HG03571 (cell line): ENCODE measurements at regions not wholly inside any gene's neighbourhood (a gene's known extent, or its start where the extent isn't known, plus 50 kb on each side); places are given as distances from the start of the nearest gene placed in this dataset.
A peak's percentile ranks its signal among the peaks of the same experiment; 100 is the strongest.
"Not testable (repeated sequence)": the region's sequence is repeated elsewhere in the genome, so short reads cannot be mapped to it uniquely, and the experiment has no call there.

Source experiments
- ATAC-seq: cut with Tn5 transposase; IDR thresholded peaks from one replicate; pipeline ENCODE4 v1.9.1; 2021; ENCODE audit not compliant: unreplicated experiment

DNA sequence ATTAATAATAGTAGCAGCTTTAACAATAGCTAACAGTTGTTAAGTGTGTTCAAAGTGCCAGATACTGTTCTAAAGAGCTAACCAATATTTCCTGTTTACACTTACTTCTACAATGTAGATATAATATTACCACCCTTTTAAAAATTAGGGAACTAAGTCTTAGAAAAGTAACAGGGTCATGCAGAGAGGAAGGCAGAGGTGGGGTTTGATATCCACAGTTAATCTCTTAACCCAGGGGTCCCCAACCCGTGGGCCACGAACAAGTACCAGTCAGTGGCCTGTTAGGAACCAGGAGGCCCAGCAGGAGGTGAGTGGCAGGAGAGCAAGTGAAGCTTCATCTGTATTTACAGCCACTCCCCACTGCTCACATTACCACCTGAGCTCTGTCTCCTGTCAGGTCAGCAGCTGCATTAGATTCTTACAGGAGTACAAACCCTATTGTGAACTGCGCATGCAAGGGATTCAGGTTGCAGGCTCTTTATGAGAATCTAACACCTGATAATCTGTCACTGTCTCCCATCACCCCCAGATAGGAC, 89.1 kb downstream of the ACTL7B start:
- no peak for ATAC-seq

DNA sequence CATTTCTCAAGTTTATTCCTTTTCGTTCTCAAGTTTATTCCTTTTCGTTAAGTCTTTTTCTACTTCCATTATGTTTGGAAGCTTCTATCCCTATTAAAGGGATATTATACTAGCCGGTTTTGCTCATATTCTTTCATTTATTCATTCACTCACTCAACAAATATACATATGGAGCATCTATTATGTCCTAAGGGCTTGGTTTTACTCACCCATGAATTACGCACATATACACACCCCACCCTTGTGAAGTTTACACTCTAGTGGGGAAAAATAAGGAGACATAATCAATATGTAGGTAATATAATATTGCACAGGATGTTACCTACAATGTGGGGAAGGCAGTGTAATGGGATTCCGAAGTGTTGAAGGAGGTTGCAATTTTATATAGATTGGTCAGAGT, 90.5 kb downstream of the ACTL7B start:
- no peak for ATAC-seq

DNA sequence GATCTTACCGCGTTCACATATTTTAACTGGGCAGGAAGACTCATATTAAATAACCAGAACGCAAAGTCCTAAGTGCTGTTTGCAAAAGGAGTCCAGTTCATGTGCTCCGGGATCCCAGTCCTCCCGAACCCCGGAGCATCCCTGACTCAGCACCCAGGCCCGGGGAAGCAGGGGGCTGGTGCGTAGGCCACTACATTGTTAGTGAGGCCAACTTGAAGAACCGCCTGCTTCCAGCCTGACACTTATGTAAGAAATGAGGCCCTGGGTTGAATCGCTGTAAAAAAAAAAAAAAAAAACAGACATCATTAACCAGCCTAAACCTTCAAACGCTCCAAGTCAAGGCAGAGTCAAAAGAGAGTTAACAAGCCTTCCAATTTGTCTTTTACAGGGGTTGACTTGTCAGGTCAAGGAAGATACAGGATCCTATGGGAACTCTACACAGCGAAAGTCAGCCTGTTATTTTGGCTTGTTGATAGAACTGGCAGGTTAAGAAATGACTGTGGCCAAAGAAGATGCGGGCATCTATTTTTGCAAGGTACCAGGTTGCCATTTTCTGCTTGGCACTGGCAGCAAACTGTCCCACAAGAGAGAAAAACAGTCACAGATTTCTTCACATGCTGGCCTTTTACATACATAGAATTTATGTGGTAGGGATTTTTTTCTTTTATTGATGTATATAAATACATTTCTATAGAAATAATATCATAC, 93.3 kb downstream of the ACTL7B start:
- no peak for ATAC-seq

DNA sequence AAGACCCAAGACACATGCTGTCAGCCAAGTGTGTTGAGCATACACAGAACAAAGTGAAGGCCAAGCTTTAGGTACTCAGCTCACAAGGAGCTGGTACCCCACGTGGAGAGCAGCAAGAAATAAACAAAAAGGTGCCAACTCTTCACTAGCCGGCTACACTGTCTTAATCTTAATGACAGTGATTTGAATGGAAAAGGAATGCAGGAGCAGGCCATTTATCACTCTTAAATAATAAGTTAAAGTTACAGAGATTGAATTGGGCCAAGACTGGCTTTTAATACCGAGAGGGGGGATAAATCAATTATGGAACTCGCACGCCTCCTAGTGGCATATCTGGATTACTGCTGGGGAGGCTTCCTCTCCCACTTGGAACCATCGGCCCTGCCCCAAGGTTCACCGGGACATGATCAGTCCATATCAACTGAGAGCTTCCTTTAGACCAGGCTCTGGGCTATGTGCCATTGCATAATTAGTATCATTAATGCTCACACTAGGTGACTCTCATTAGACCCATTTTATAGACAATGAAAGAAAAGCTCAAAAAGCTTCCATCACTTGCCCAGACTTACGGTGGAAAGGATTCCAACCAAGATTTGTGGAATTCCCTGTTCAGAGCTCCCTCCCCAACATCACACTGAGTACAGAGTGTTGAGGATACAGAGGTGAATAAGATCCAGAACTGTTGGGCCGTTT, 94.0 kb downstream of the ACTL7B start:
- ATAC-seq, result peak; percentile 63

DNA sequence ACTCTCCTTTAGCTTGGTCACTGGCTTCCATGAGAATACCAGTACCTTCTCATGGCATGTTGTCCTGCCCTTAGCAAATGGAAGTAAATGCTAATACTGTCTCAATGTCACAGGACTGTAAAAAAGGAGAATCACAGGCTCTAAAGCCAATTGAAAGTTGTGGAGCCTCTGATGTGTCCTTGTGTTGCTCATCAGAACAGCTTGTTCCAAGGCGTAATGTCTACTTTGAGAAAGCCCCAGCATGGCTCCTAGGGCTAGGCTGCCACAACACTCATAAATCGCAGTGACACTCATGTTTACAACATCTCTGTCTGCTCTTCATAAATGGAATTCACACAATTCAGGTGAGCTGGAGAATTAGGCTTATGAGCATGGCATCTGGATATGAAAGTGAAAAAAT, 94.9 kb downstream of the ACTL7B start:
- ATAC-seq, result no peak

DNA sequence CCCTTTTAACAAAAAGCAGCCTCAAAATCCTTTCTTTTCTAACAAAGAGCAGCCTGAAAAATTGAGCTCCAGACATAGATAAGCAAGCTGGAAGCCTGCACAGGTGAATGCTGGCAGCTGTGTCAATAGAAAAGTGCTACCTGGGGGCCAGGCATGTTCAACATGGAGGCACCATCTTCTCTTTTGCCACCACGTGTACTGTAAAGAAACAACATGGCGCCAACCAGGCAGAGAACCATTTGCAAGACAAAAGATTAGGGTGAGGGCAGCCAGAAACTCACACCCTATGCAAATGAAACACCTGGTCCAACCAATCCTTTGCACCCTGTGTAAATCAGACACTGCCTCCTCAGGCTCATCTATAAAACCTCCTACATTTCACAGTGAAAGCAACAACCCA, 96.0 kb downstream of the ACTL7B start:
- no peak for ATAC-seq

DNA sequence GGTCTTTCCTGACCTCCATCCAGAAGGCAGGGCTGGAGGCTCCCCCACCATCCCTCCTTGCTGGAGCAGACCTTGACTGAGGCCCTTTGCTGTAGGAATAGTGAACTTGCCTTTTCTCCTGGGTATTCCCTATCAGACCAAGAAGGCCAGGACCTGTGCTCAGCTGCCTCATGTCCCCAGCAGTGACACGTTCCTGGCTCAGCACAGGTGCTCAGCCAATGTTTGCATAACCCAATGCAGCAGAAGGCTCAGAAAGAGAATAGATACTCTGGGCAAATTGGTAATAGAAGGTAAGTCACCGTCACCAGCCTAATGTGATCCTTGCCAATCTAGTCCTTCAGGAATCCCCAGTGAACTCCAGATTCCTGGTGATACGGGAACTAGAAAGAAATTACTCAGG, 96.4 kb downstream of the ACTL7B start:
- no peak for ATAC-seq

DNA sequence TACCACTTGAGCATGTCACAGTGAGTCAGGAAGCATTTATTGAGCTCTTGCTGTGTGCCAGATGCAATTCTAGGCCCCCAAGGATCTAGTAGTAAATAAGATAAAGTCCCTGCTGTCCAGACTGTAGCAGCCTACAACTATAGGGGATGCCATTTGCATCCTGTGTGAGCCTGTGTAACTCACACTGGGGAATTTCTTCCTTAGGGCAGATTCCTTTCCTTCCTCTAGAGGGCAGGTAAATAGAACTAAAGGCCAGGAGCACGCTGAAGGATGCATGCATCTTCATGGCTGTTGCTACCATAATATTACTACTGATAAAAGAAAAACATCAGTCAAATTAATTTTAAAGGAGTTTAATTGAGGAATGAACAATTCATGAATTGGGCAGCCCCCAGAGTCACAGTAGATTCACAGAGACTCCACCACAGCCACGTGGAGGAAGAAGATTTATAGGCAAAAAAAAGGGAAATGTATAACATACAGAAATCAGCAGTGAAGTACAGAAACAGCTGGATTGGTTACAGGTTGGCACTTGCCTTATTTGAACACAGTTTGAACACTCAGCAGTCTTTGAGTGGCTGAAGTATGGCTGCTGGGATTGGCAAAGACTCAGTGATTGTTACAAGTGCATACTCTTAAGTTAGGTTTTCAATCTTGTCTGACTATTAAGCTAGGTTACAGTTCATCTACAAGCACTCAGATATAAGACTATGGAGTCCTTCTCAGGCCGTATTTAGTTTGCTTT, 98.9 kb downstream of the ACTL7B start:
- no peak for ATAC-seq

DNA sequence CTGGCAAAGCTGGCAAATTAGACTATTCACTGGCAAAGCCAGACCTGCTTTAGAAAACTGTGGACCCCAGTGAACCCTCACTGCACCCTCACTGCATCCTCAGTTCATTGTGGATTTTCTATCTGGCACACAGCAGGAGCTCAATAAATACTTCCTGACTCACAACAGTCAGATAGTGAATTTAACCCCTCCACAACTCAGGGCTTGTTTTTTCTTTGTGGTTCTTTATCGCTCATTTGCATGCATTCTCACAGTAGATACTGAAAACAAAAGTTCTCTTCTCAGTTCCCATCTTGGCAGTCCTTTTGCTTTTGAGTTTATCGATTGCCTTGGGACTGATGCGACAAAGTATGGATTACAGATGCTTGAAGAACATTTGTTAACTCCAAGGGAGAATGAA, 99.8 kb downstream of the ACTL7B start:
- no peak for ATAC-seq

DNA sequence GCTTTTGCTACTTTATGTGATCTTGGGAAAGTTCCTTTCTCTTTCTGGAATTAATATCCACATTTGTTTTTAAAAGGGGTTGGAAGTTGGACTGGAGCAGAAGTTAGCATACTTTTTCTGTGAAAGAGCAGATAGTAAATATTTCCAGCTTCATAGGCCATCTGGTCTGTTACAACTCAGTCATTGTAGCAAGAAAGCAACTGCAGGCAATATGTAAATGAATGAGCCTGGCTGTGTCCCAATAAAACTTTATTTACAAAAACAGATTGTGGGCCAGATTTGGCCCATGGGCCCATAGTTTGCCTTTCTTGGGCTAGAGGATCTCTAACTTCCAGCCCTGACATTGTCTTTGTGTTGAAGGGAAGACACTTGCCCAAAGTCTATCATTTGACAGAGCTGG, 104.4 kb downstream of the ACTL7B start:
- no peak for ATAC-seq

DNA sequence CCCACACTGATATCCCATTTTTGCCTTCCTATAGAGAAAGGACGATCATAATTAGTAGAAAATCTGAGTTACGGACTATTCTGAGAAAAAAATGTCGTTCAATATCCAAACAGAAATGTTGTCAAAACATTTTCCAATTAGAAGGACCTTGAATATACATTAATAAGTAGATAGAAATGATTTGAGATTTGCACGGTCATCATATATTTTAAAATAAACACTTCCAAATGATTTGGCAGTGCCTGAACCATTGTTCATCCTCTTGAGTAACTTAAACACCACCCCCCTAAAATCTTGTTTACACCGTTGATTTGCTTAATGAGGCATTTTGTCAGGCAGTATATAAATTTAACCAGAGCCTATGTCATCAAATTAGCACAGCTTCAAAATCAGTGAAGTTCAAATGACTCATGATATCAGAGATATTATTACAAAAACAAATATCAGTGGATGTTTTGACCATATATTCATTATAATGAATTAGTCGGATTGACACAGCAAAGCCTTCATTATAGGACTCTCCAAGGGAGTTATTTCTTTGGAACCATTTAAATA, 105.0 kb downstream of the ACTL7B start:
- no peak for ATAC-seq

DNA sequence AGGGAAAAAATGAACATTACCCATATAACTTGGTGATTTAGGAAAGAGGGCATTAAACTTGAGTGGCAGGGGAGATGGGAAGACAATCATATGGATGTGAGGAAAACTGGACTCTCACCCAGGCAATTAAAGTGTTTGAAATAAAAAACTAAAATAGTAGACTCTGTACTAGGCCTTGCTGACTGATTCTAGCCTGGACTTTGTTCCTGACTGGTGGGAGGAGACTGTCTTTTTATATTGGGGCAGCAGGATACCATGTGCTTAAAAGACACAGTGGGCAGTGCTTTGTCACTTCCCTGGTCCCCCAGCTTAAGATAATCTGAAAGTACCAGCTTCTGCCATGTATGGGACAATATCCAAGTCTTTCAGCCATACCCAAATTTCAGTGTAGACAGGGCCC, 107.0 kb downstream of the ACTL7B start:
- ATAC-seq, result no peak

DNA sequence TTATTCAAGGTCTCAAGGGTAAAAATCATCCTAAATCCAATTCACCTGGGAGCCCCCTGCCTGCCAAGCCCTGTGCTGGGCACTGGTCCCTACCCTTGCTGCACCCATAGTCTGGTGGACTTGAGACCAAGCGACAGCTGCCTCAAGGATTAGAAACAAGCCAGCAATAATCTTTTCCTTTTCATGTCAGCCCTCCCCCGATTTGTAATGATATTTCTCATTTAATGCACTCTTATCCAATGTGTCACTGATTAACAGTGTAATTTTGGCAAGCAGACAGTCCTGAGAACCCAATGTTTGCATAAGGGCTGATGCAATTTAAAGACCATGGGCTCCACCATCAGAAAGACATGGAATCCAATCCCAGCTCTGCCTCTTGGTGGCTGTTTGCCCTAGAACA, 108.9 kb downstream of the ACTL7B start:
- ATAC-seq, result no peak

DNA sequence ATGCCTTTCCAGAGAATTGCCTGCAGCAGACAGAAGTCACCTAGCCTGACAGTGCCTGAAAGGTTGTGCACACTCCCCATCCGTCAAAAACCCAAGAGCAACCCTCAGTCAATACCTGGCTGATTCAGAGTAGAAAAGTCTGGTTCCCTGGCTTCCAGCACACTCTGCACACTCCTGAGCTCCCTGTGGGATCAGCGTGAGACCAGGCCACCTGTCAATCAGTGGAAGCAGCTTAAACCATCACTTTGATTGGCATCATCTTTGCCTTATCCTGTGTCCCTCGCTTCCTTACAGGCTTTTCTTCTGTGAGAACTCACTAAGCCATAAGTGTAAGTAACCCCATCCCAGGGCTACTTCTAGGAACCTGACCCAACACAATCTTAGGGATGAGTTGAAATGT, 109.8 kb downstream of the ACTL7B start:
- no peak for ATAC-seq

DNA sequence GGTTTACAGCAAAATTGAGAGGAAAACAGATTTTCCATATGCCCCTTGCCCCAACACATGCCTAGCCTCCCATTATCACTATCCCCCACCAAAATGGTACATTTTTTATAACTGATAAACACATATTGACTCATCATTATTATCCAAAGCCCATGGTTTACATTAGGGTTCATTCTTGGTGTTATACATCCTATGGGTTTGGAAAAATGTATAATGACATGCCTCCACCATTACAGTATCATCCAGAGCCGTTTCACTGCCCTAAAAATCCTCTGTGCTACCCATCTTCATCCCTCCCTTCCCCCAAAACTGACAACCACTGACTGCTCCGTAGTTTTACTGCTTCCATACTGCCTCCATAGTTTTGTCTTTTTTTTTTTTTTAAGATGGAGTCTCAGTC, 111.1 kb downstream of the ACTL7B start:
- ATAC-seq, result no peak

DNA sequence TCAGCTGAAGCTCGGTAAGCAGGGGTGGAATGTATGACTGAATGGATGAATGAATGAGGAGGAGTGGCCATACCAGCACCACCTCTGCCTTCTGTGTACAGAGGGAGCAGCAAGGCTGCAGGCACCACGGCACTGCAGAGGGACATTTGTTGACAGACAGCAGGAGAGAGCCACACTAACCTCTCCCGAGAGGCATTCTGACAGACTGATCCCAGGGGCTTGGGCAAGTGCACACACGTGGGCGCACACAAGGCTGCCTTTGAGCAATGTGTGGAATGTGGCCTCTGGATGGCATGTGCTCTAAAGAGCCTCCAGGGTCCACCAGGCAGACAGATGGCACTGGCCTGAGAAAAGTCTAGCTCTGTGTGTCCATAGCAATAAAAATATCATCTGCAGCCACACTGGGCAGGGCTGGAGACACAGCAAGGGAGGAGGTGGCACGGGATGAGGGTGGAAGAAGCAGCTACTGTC, 111.8 kb downstream of the ACTL7B start:
- no peak for ATAC-seq

DNA sequence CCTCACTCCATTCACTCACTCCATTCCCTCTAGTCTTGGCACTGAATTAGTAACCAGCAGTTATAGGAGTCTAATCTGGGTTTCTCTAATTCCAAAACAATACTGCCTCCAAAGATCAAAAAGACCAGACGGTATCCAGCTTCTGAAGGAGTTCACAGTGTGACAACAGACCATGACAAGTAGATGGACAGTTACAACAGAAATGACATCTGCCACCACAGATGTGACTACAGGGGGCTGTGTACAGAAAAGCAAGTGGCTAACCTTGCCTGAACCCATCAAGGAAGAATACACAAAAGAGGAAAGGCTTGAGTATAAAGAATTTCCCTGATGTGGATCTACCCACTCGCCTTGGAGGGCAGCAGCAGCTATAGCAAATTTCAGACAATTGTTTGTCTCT, 112.4 kb downstream of the ACTL7B start:
- no peak for ATAC-seq

DNA sequence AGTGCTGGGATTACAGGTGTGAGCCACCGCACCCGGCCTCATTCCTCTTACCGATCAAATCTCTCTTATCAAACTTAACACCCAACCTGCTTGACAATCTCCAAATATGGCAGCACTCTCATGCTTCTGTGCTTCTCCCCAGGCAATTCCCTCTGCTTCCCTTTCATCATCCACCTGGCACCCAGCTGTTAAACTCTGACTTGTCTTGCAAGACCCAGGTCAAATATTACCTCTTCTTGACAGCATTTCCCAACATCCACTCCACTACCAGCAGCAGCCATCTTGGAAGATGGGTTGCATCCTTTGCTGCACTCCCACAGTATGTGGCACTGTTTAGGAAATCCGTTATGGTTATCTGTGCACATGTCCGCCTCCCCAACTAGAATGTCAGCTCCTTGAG, 113.6 kb downstream of the ACTL7B start:
- no peak for ATAC-seq

DNA sequence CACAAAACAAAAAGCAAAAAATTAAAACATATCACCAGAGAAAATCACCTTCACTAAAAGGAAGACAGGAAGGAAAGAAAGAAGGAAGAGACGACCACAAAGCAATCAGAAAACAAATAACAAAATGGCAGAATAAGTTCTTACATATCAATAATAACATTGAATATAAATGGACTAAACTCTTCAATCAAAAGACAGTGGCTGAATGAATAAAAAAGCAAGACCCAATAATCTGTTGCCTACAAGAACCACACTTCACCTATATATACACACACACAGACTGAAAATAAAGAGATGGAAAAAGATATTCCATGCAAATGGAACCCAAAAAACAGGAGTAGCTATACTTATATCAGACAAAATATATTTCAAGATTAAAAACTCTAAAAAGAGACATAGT, 124.5 kb downstream of the ACTL7B start:
- not testable (repeated sequence) for ATAC-seq

DNA sequence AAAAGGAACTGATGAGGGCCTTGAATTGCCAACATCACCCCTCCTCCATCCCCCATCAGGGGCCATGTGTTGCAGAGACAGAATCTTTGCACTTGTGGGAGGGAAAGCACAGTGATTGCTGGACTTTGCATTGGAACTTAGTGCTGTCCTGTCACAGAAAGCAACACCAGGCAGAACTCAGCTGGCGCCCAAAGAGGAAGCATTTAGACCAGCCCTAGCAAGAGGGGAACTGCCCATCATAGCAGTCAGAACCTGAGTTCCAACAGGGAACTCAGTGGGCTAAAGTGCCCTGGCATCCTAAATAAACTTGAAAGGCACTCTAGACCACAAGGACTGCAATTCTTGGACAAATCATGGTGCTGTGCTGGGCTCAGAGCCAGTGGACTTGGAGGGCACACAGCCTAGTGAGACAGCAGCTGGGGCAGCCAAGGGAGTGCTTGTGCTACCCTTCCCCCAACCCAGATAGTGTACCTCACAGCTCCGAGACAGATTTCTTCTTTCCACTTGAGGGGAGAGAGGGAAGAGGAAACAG, 128.1 kb downstream of the ACTL7B start:
- ATAC-seq, result no peak

DNA sequence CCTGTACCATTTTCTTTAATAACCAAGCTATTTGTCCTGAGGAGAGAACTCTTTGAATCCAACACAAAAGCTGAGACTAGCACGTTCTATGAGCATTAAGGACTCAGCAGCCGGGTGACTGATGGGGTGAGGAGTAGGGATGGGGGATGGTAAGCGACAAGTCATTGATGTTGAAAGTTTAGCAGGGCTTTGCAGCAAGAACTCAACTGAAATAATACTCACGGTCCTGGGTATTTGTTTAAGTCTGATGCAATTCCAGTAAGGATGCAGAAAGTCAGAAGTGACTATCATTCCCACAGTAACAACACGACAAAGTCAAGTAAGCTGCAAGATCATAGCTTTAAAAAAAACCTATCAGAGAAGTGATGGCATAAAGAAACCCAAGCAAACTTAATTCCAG, 131.1 kb downstream of the ACTL7B start:
- ATAC-seq, result no peak
